Stimulated activated CD8-positive, alpha-beta memory T cell treated with anti-CD3 and anti-CD28 coated beads, Interleukin-15, amount 100 ng/mL, for 48 hours (primary cell): ENCODE measurements at regions not wholly inside any gene's neighbourhood (a gene's known extent, or its start where the extent isn't known, plus 50 kb on each side); places are given as distances from the start of the nearest gene placed in this dataset.

Experiments
- DNase-seq, 2 donors: peaks; one replicate each; pipeline ENCODE4 v3.0.0-alpha.2; 2020; ENCODE audit warnings: low read depth in 2 of 2

DNA sequence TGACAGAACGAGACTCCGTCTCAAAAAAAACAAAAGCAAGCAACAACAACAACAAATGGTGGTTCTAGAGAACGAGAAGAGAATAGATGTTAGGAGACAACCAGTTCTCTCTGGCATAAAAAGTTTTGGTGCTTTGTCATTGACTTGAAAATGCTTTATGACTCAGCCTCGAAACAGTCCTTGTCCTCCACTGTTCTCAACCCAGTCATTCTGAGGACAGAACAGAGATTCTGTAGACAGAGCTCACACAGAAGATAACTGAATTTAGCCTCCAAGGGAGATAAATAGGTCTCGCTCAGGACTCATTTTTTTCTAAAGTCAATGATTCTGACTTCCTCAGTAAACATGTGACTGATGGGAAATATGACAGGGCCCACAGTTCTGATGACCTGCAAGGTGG, 76.0 kb upstream of the FSTL4 start:
- no peak for DNase-seq

DNA sequence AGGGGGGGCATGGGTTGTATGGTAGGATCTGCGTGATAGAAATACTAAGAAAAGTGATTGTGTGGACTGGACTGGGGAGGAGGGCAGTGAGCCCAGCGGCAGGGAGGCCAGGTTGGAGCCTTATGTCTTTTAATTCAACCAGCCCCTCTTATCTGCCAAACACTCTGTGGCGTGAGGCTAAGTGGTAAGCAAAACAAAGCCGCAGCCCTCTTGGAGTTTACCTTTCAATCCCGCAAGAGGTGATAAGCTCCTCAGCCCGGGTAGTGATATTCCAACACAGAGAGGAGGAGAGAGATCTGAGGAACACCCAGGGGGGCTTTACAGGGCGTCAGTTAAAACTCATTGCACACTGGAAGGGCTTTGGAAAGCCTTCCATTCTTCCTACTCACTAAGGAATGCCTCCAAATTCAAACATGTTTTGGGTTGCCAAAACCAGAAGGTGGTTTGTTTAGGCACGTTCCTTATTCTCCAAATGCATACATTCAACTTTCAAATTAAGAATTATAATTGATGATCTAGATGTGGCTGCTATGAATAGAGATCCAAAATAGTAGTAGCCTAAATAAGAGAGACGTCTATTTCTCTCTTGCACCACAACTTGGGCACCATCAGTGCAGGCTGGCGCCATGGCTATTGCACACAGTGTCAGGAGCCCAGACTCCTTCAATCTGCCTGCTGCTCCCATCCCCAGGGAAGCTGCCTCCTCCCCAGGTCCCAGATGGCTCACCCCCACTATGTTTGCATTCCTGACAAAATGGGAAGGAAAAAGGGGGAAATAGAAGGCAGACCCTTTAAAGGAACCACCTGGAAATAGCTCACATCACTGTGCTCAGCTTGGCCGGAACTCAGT, 75.1 kb upstream of the FSTL4 start:
- no peak for DNase-seq

DNA sequence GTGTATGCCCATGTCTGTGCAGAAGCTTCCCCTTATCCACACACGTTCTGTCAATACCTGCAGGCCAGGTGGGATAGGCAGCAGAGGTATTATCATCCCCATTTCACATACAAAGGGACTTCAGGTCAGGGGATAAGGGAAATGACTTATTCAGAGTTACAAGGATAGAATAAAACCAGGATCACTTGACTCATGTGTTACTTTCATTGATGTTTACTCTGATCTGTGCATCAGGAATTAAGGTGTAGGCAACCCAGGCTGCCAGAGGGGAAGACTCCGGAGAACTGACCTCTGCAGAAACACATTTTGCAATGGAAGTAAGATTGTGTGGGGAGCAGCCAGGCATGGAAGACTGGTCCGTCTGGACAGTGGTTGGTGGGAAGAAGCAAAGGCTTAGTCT, 74.2 kb upstream of the FSTL4 start:
- DNase-seq, result no peak

DNA sequence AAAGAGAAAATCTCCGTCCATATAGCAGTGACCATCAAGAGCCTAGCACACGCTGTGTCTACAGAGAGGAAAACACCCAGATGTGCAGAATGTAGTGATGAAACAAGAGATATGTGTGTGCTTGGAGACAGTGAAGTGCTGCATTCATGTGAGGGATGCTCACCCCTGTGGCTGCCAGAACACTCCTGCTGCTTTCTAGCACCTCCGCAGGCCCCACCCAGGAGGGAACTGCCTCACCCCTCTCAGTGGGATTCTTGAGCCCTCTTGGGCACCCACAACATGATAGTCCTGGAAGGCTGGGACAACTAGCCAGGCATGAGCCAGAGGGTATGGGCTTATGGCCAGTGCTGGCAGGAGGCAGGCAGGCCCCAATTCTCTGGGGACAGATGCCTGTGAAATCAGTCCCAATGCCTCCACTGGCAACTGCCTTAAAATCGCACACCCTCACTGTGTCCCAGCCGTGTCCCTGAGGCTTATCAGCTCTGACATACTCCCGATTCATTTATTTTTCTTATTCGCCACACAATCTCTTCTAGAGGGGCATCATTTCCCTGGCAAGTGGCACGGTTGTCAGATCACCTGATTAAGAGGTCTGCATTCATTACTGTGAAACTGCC, 73.2 kb upstream of the FSTL4 start:
- DNase-seq, result no peak

DNA sequence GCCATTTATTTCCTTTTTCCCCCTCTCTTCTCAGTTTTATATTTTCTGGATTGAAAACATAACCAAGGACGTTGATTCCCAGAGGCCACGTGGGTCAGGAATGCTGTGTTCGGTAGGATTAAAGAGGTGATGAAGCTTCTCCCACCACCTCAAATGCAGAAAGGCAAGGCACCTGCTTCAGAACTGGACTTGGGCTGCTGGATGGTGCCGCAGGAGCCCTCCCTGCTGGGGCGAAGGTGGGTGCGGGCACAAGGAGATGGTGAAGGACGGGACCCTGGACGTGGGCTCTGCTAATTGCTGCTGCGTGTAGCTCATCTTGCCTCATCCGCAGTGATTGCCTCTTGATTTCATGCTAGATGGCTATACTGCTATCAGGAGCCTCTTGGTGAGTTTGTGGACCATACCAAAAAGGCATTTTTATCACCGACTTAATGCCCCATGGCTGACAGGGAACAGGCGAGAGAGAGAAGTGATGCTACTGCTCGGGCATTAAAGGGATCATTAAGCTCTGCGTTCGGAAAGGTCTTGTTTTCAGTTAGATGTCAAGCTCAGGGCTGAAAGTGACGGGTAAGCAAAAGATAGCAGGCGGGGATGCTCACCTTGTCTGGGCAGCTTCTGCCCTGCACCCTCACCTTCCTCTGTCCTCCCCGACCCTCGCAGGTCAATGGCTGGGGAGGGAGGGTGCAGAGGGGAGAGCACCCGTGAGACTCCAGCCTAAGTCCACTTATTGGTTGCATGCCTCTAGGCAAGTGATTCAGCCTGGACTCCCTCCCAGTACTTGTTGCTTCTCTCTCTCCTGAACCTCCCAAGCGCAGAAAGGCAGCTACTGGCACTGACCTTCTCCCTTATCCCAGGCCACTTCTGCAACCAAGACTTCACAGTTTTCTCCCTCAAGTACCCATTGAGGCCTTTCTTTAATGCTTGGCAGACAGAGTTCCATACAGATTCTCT, 71.6 kb upstream of the FSTL4 start:
- DNase-seq, result no peak

DNA sequence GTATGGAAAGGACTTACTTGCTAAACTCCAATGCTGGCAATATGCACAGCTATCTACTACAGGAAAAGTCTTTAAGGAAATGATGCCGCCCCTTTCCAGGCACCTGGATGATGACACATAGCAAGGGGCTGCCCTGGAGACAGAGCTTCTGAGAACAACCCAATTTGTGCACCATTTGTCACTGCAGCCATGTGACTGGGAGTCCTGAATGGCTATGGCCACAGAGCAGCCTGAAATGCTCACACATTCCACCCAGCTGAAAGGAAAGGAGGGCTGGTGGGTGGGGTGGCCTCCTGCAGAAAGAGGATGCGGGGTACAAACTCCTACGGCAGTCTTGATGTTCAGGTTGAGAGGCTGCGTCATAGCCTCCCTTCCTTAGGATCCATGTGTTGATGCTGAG, 70.1 kb upstream of the FSTL4 start:
- DNase-seq, result no peak

DNA sequence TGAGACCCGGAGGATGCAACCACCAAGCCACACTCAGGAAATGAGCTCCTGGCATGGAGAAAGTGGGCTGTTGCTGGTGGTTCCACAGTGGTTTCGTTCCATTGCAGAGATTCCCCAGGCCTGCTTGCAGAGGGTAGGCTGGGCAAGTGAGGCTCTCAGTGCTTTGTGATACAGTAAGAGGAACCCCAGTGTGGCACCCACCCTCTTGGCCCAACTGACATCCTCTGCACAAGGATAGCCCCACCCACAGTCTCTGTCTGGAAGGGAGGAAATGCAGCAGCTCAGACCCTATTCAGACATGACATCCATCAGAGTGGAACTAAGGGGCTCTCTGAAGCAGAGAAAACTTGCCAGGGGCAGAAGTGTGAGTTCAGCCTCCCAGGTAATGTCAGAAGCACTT, 69.6 kb upstream of the FSTL4 start:
- DNase-seq, result no peak

DNA sequence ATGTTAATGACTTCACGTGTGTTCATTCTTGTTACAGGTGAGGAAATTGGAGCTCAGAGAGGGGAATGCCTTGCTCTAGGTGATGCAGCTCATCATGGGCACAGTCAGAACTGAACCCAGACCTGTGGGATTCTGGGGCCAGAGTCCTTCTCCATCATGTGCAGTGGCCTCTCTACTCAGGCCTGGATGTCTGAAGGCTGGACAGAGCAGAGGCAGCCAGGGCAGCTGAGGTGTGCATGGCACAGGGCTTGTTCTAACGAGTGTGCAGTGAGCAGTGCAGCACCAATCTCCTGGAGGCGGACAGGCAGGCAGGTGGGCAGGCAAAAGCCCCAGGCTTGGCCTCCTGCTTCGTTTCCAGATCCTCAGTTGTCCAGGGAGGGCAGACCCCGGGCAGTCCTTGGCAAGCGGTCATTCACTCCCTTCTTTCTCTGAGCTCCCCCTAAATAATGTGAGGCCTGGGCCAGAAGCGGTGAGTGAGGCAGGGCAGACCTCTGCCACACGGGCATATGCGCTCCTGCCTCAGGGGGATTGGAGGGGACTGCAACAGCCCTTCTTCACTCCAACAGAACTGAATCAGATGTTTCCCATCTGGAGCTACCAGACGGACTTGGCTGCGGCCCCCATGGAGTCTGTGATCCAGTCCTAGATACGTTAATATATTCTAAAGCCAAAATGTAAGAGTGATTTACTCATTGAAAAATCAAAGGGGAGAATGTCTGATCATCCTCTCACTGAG, 68.7 kb upstream of the FSTL4 start:
- DNase-seq, result no peak

DNA sequence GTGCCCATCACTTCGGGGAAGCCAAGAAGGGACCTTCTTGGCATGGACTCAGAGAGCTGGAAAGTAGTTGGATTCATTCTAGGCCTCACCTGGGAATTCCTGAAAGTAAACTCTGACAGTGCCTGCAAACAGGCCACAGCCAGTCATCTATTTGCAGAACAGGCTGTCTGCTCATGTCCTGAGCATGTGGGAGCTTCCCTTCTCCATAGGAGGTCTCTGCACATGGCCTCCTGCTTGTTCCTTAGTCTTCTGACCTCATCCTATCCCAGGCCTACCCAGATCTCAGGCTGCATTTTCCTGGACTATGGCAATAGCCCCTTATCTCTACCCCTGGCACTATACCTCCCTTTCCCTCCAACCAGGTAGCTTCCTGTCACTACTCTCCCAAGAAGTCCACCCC, 67.2 kb upstream of the FSTL4 start:
- no peak for DNase-seq

DNA sequence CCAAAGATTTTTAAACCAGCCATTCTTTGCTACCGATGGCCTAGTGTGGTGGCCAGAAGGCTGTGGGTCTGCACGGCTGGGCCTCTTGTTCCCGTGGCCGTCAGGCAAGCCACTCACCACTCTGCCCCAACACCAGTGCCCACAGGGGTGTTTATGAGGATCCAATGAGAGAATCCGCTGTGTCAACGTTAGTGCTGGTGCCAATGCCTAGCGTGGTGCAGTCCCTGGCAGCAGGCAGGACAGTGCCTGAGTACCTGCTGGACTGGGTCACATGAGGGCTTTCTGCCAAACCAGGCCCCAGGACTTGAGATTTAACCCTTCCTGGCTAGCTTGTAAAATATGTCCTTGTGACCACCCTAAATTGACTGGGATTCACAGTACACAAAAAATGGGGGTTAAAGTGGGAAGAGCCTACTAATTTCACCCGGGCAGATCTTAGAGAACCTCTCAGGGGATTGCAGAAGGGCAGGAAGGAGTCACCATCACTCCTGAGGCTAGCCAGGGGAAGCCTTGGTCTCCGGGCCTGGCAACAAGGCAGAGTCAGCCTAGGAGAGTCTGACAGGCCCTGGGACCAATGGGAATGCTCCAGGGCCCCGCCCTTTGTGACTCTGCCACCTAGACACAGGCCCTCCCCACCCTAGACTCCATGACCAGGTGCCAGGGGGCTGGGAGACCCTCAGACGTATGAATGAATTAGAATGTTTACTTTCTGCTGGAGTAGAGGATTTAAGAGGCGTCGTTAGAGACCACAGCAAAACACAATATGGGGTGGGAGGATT, 63.2 kb upstream of the FSTL4 start:
- DNase-seq, result no peak

DNA sequence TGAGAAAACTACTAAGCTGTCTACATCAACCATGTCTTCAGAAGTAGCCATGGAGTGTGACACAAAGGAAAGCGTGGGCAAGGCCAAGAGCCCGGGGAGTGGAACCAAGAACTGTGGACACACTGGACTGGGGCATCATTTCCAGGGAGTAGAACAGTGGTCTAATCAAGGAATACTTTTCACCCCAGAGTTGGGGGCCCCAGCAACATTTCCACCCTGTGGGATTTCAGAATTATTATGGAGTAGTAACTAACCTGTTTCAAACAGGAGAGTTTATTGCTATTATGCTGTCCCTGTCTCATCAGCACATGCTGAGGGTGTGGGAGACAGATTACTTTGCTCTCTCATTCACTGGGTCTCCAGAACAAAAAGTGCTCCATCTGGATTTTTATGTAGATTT, 58.0 kb upstream of the FSTL4 start:
- no peak for DNase-seq

DNA sequence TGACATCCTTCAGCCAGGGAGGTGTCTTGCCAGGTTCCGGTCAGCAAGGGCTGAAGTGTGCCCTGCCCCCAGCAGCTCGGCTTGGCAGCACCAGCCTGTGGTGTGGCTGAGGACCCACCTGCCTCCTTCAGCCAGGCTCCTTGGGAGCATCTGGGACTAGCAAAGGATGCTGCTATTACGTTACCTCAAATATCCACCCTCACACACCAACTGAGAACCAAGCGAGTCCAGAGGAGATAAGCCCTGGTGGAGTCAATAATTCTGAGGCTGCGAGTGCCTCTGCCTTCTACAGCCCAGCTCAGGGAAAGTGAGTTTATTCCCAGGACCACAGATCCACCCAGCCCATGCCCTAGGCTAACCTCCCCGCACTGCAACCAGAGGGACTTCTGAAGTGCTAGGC, 57.1 kb upstream of the FSTL4 start:
- DNase-seq, result no peak

DNA sequence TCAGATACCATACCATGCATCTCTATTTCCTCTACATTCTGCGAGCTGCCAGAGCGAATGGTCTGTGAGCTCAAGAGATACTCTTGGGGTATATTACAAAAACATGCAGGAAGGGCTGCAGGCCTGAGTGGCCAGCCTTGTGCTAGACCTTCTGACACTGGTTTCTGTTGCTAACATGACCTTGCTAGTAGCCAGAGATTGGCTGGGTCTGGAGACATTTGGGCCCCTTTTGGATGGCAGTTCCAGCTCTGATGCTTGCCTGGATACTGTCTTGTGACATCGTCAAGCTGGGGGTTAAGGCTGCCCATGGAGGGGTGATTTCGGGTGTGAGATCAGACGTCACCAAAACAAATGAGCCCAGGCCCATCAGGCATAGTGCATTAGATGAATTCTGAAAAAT, 56.1 kb upstream of the FSTL4 start:
- DNase-seq, result no peak

DNA sequence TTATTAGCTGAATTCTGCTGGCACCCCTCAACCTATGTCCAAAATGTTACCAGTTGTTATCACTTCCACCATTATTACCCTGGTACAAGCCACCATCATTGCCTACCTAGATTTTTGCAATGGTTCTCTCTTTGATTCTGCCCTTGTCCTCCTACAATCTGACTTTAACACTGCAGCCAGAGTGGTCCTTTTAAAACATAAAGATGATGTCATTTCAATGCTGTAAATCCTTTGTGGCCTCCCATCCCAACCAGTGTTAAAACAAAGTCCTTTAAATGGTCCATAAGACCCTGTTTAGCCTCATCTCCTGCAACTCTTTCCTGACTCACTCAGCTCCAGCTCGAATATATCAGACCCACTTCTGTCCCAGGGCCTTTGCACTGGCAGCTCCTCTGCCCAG, 54.9 kb upstream of the FSTL4 start:
- no peak for DNase-seq

DNA sequence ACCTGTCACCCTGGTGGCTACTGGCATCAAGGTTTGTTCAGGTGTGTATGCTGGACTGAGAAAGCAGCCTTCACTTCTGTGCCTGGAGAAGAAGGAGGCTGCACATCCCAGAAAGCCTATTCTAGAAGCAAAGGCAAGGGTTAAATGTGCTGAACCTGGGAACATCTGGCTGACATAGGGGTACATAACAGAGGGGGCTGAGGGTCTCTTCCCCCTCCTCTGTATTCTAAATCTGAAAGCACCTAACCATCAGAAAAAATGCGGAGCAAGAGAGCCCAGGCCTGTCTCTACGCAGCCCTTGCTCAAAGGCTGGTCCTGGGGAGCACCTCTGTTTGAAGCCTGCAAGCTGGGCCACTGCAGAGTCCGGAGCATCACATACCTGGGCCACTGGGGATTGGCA, 53.2 kb upstream of the FSTL4 start:
- no peak for DNase-seq

DNA sequence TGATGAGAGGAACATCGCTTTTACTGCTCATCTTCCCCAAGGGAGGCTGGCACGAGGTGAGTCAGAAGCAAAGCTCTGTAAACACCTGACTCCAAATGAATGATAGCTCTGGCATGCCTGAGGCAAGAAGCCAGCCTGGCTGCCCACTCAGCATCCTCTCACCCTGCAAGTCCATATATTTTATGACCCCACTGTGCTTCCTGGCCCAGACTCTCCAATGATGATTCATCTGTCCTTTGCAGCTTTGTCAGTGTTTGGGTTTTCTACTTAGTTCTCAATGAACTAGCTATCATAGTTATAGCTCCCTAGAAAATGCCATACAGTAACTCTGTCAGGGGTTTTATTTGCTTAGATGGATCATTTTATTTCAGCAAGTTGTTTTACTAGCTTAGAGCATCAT, 52.1 kb upstream of the FSTL4 start:
- no peak for DNase-seq

DNA sequence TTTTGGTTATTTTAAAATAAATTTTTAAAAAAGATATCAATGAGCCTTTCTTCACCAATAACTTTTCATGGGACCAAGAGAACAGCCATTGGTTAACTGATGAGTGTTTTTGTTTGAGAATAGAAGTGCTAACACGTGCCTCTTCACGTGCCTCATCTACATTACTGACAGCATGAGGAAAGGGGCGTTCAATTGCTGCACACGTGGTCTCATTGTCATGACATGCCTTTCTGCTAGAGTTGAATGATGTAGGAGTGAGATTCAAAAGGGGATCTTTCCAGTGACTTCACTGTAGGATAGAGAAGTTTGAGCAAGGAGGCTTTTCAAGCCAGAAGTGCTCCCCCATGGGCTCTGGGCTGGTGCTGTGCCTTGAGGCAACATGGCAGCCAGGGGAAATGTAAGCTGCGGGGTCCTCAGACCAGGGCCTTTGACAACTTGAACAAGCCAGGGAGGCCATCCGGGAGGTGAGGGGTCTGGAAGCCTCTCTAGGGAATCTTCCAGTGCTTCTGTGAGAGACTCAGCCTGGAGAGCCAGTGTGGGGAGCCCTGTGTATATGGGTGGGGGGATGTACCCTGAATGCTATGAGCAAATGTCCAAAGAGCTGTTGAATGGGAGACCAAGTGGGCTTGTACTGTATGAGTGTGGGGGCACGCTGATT, 51.2 kb upstream of the FSTL4 start:
- no peak for DNase-seq

DNA sequence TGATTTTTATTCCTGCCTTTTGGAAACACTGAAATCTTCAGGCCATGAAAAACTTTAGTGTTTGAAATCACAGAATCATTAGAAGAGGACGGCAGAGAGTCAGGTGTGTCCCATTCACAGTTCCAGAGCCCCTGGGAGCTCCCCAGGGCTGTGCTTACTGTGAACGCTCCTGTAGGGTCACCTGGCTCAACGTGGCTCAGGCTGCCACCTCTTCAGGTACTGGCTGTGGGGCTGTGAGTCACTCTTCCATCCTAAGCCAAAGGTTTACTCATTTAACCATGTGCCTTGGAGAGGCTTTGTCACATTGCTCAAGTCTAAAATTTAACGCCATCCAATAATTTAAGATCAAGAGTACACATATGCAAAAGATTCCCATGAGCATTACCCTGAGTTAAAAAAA, 50.2 kb upstream of the FSTL4 start:
- DNase-seq, result no peak
